ENCODE measurements at regions not wholly inside any gene's neighbourhood (a gene's known extent, or its start where the extent isn't known, plus 50 kb on each side); places are given as distances from the start of the nearest gene placed in this dataset.

DNA sequence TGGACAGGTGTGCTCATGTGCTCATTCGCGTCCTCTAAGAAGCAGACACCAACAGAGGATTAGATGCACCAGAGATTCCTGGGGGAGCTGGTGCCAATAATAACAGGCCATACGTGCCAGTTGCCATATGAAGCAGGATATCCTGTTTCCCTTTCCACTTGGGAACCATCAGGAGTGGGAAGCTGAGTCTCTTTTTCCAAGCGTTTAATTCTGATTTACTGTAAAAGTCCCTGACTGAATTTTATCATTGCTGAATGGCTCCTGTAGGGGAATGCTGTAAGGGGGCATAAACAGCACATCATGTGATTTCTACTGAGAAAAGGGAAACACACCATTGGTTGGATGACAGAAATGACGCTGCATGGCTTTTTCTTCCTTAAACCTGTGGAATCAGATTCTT lies 113.3 kb downstream of the IRF8 start:
- Histone ChIP-seq H3K4me3 (replicated peaks in 1 of 3; ENCODE audit: insufficient read depth in 1 of 3, low read depth in 1 of 3, low read length in 3 of 3) (no peak overlapping the region), H3K27me3 (ENCODE audit: control insufficient read depth in 2 of 2, insufficient read depth in 2 of 2, low read length in 2 of 2) (peaks cover 0 to 6% of the 10 kb centered on the region in 2 experiments), H3K4me2 (ENCODE audit: insufficient read depth, low read length) (no peak overlapping the region), H4K20me1 (replicated peaks; ENCODE audit: control insufficient read depth, extremely low read depth, insufficient read depth, low read length) (no peaks in the 10 kb centered on the region), H3K9ac (replicated peaks; ENCODE audit: extremely low read depth, insufficient read depth, low read length) (no peak overlapping the region), H3K4me1 (ENCODE audit: control insufficient read depth, extremely low read depth, insufficient read depth, low read length) (no peaks in the 10 kb centered on the region), H3K79me2 (ENCODE audit: control insufficient read depth, insufficient read depth, low read length) (no peaks in the 10 kb centered on the region), H2AFZ (ENCODE audit: low read depth, low read length) (no peak overlapping the region), H3K36me3 (ENCODE audit: control insufficient read depth in 2 of 2, extremely low read depth in 1 of 2, insufficient read depth in 2 of 2, low read length in 2 of 2) (no peaks in the 10 kb centered on the region), H3K27ac (ENCODE audit: insufficient read depth, low read depth, low read length) (no peak overlapping the region), H3K9me1 (replicated peaks; ENCODE audit: control insufficient read depth, extremely low read depth, insufficient read depth, low read length) (no peaks in the 10 kb centered on the region), H3K9me3 (replicated peaks; ENCODE audit: control insufficient read depth, insufficient read depth, low read length) (no peaks in the 10 kb centered on the region)
- CTCF ChIA-PET: interaction anchor here (1.2 to 13.6 kb wide), 3 partner anchors 14 to 192 kb away, joined by 4 to 333 read pairs (median 4); no protein-coding TSS in a partner anchor
- BruUV-seq (replicated peaks): no TSS peak
- dilution Hi-C loops (cut with MboI; ENCODE audit: extremely low pct_ligation_motif_present, low sequenced_read_pairs) (no loop called here), intact Hi-C loops (cut with micrococcal nuclease) (no loop called here)
- TF ChIP-seq FOS (IDR thresholded peaks at IDR 0.05; ENCODE audit: borderline replicate concordance, insufficient read depth, low read length): no peak
- no peak for TF ChIP-seq CTCF (IDR thresholded peaks at IDR 0.05; ENCODE audit: extremely low read depth in 1 of 2, insufficient read depth in 1 of 2, low read depth in 1 of 2, low read length in 2 of 2)
- TF ChIP-seq JUN (IDR thresholded peaks at IDR 0.05; ENCODE audit: borderline replicate concordance, insufficient read depth, insufficient read length, low read depth): no peak
- TF ChIP-seq POLR2AphosphoS5 (IDR thresholded peaks at IDR 0.05; ENCODE audit: insufficient read depth, low read depth, low read length): no peak
- TF ChIP-seq, protein P1, sequence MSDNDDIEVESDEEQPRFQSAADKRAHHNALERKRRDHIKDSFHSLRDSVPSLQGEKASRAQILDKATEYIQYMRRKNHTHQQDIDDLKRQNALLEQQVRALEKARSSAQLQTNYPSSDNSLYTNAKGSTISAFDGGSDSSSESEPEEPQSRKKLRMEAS (IDR thresholded peaks at IDR 0.05; ENCODE audit: insufficient read depth, insufficient read length): no peak
- TF ChIP-seq EZH2 (IDR thresholded peaks at IDR 0.05; ENCODE audit: borderline replicate concordance, low read depth, low read length, severe bottlenecking): no peak
- TF ChIP-seq GATA2 (IDR thresholded peaks at IDR 0.05; ENCODE audit: insufficient read depth, insufficient read length, low read depth, low read length): no peak
- peak; percentile 29 for DNase-seq (ENCODE audit: low read depth, low spot score)
- FAIRE-seq: no peak
- POLR2A ChIA-PET: no interaction called here

Measured in endothelial cell of umbilical vein (primary cell).